Lung (tissue), 11 donors: ENCODE measurements at regions not wholly inside any gene's neighbourhood (a gene's known extent, or its start where the extent isn't known, plus 50 kb on each side); places are given as distances from the start of the nearest gene placed in this dataset.

Experiments used
- ATAC-seq: fragments of 200-7000 bp; cut with Tn5 transposase; one replicate; pipeline ENCODE4 v1.9.1; 2020; ENCODE audit warnings: moderate number of reproducible peaks; ENCODE audit not compliant: insufficient read depth, low FRiP score
- DNase-seq, 3 donors: peaks; one replicate each; pipeline ENCODE4 v3.0.0-alpha.2; 2013 to 2017
- H3K27ac ChIP-seq, 2 donors: one replicate each; pipeline ENCODE4 v1.5.1; 2013; ENCODE audit warnings: mild to moderate bottlenecking in 2 of 2, moderate library complexity in 2 of 2, control low read depth in 1 of 2, inconsistent platforms in 1 of 2, low read depth in 1 of 2, low read length in 1 of 2
- H3K27me3 ChIP-seq, 3 donors: one replicate each; pipeline ENCODE4 v1.5.1; 2013; ENCODE audit warnings: low read length in 2 of 3; ENCODE audit not compliant: control insufficient read depth in 3 of 3, insufficient read depth in 3 of 3
- H3K36me3 ChIP-seq, 4 donors: one replicate each; pipeline ENCODE4 v1.5.1; 2013; ENCODE audit warnings: low read length in 4 of 4, mild to moderate bottlenecking in 1 of 4, moderate library complexity in 1 of 4; ENCODE audit not compliant: control insufficient read depth in 4 of 4, insufficient read depth in 4 of 4
- H3K4me1 ChIP-seq, 5 donors: one replicate each; pipeline ENCODE4 v1.5.1; 2013; ENCODE audit warnings: low read length in 5 of 5, mild to moderate bottlenecking in 2 of 5, moderate library complexity in 1 of 5; ENCODE audit not compliant: control insufficient read depth in 5 of 5, insufficient read depth in 5 of 5
- H3K4me3 ChIP-seq: one replicate; pipeline ENCODE4 v1.5.1; 2013; ENCODE audit warnings: mild to moderate bottlenecking, control low read depth, moderate library complexity
- H3K9ac ChIP-seq, 2 donors: one replicate each; pipeline ENCODE4 v1.5.1; 2013; ENCODE audit warnings: low read length in 2 of 2, control low read depth in 1 of 2; ENCODE audit not compliant: insufficient read depth in 1 of 2
- H3K9me3 ChIP-seq, 4 donors: one replicate each; pipeline ENCODE4 v1.5.1; 2013; ENCODE audit warnings: low read length in 3 of 4, mild to moderate bottlenecking in 1 of 4, moderate library complexity in 1 of 4; ENCODE audit not compliant: control insufficient read depth in 4 of 4, insufficient read depth in 3 of 4
- CTCF ChIP-seq: IDR thresholded peaks from 2 replicates; pipeline ENCODE4 v1.5.1; 2012; ENCODE audit warnings: mild to moderate bottlenecking; ENCODE audit errors: control extremely low read depth, extremely low read depth
- WGBS, 2 donors: extraction: QIAGEN DNeasy Blood & Tissue Kit; methylation state at CpG; one replicate each; pipeline ENCODE4 v1.1.7; 2013; 5-methylcytosine and 5-hydroxymethylcytosine counted together
- donor health status: control.
- donor health status: control.
- donor health status: Bipolar disorder and iron deficiency.
- donor health status: healthy.
- donor health status: DM: yes; HTN: yes; CAD: no.

DNA sequence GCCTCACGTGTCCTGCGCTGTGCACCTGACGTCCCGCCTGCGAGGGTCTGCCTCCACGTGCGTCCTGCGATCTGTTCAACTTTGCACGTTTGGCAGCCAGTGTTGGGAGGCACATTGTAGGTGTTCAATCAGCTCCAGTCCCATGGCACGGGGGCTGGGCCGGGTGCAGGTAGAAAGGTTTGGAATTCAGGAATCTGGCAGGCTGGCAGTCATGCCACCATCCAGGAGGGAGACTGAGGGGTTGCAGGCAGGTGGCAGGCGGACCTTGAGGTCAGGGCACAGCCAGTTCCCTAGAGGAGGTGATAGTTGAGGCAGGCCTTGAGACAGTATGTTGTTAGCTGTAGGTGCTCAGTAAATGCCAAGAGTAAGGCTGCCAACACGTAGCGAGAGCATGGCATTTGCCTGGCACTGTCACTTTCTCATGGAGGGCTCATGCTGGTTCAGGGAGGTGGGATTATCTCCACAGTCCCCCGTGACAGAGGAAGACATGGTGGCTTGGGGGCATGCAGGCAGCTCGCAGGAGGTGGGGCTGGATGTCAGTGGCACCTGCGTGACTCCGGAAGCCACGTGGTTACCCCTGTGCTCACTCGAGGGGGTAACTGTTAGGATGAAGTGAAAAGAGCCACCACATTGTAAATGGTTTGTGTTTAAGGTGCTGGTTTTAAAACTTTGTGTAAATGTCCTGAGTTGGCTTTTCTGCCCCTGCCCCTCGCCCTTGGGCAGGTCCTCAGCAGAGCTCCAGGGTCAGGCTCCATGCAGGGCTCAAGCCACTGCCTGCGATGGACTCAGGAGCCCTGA lies 111.8 kb upstream of the FRMD1 start:
- H3K9ac ChIP-seq, result no peak overlapping the region
- DNase-seq, result no peak

GRCh38 chr6:168190014-168190405 lies 111.0 kb upstream of the FRMD1 start:
- DNase-seq, result no peak
- Histone ChIP-seq H3K36me3 (no peaks in the 10 kb centered on the region), H3K4me3 (no peak overlapping the region), H3K9ac (no peak overlapping the region), H3K27ac (no peak overlapping the region), H3K9me3 (no peaks in the 10 kb centered on the region), H3K4me1 (peaks cover 0 to 3% (median 0%) of the 10 kb centered on the region in 5 donors), H3K27me3 (no peaks in the 10 kb centered on the region)
- ATAC-seq, result no peak
- TF ChIP-seq CTCF, result no peak
- 89 to 96% methylated on average over 21 of the region's 21 CpGs for WGBS, 2 donors

More for the DNA sequence above, 111.8 kb upstream of the FRMD1 start:
- 88 to 91% methylated on average over 22 of the region's 22 CpGs for WGBS, 2 donors
- no peak for ATAC-seq
- Histone ChIP-seq H3K27ac (no peak overlapping the region), H3K27me3 (no peaks in the 10 kb centered on the region), H3K36me3 (no peaks in the 10 kb centered on the region), H3K9me3 (no peaks in the 10 kb centered on the region), H3K4me3 (no peak overlapping the region), H3K4me1 (peaks cover 0 to 11% (median 1%) of the 10 kb centered on the region in 5 donors)
- TF ChIP-seq CTCF, result no peak

DNA sequence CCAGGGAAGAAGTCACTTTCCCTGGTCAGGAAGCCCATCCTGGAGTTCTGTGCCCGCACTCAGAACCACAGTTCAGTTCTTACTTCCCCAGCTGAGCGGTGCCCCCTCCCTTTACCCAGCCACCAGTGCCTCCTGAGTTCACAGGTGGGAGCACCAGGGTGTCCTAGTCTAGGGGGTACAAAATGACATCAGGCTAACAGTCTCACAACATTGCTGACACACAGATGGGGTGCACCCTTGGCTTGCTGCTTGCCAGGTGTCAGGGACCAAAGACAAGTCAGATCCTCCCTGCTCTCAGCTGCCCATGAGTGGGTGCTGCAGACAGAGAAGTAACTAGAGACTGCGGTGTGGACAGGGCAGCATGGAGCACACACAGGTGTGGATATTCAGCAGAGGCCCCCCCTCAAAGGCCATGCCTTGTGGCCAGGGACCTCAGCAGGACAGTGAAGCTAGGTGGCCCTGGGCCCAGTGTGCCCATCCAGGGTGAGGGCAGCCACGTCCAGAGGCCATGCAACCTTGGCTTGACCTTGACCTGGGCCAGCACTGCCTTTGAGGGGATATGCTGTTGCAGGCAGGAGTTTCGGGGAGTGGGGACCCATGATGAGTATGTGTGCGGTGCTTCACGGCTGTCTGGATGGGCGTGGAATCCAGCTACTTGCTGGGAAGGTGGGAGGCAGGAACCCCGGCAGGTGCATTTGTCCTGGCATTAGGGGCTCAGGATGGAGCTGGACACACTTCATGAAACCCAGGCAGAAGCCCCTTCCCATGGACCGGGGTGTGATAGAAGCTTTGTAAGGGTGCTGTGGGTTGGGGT lies 110.4 kb upstream of the FRMD1 start:
- H3K4me3 ChIP-seq, result no peak overlapping the region
- DNase-seq (no peak), ATAC-seq (no peak)
- 93 to 94% methylated on average over 10 of the region's 10 CpGs for WGBS, 2 donors
- H3K9me3 ChIP-seq, result no peaks in the 10 kb centered on the region
- no peaks in the 10 kb centered on the region for H3K27me3 ChIP-seq
- H3K4me1 ChIP-seq, result peaks cover 0 to 3% (median 0%) of the 10 kb centered on the region in 5 donors
- TF ChIP-seq CTCF, result no peak
- no peak overlapping the region for H3K9ac ChIP-seq
- H3K36me3 ChIP-seq, result no peaks in the 10 kb centered on the region
- no peak overlapping the region for H3K27ac ChIP-seq
